Spinal cord (tissue), 9 donors: ENCODE measurements at regions not wholly inside any gene's neighbourhood (a gene's known extent, or its start where the extent isn't known, plus 50 kb on each side); places are given as distances from the start of the nearest gene placed in this dataset.

Experiments
- DNase-seq, 6 donors: peaks; one replicate each; pipeline versions ENCODE4 v3.0.0 to v3.0.0-alpha.2; 2013 to 2015; ENCODE audit warnings: low spot score in 6 of 6, low read depth in 4 of 6
- H3K27ac ChIP-seq: one replicate; pipeline ENCODE4 v1.5.1; 2013; ENCODE audit warnings: low read depth, low read length, control low read depth
- H3K27me3 ChIP-seq: one replicate; pipeline ENCODE4 v1.6.1; 2013; ENCODE audit warnings: low read length; ENCODE audit not compliant: control insufficient read depth, insufficient read depth
- H3K36me3 ChIP-seq: one replicate; pipeline ENCODE4 v1.6.1; 2013; ENCODE audit warnings: low read length; ENCODE audit not compliant: control insufficient read depth, insufficient read depth
- H3K4me1 ChIP-seq: one replicate; pipeline ENCODE4 v1.6.1; 2013; ENCODE audit warnings: low read length; ENCODE audit not compliant: control insufficient read depth, insufficient read depth
- H3K4me3 ChIP-seq: one replicate; pipeline ENCODE4 v1.5.1; 2013; ENCODE audit warnings: low read depth, low read length, control low read depth
- H3K9me3 ChIP-seq: one replicate; pipeline ENCODE4 v1.6.1; 2013; ENCODE audit warnings: low read length; ENCODE audit not compliant: control insufficient read depth, insufficient read depth
- WGBS: methylation state at CpG from one replicate; pipeline ENCODE4 v1.1.5; 2013; ENCODE audit warnings: missing lambda C conversion rate; ENCODE audit not compliant: insufficient coverage; 5-methylcytosine and 5-hydroxymethylcytosine counted together
- donor health status: healthy.

- H3K27ac ChIP-seq, result no peak overlapping the region
- H3K4me1 ChIP-seq, result no peaks in the 10 kb centered on the region
- no peak overlapping the region for H3K4me3 ChIP-seq
- H3K36me3 ChIP-seq, result no peaks in the 10 kb centered on the region
- H3K9me3 ChIP-seq, result no peaks in the 10 kb centered on the region
- no peak for DNase-seq
- WGBS, result no CpG with 5 or more reads among the region's 4 CpGs
- H3K27me3 ChIP-seq, result no peaks in the 10 kb centered on the region
These were observed 761.7 kb downstream of the DNAJB9 start for GRCh38 chr7:109331423-109331822.

- no peak for DNase-seq
- Histone ChIP-seq H3K27me3 (no peaks in the 10 kb centered on the region), H3K36me3 (no peaks in the 10 kb centered on the region), H3K4me3 (no peak overlapping the region), H3K4me1 (no peaks in the 10 kb centered on the region), H3K27ac (no peak overlapping the region), H3K9me3 (no peaks in the 10 kb centered on the region)
- WGBS, result 100% methylated on average over 1 of the region's 3 CpGs
These were observed 766.3 kb downstream of the DNAJB9 start for GRCh38 chr7:109335951-109336350.

GRCh38 chr7:109336531-109336930, 766.9 kb downstream of the DNAJB9 start:
- DNase-seq, result no peak
- Histone ChIP-seq H3K9me3 (no peaks in the 10 kb centered on the region), H3K36me3 (no peaks in the 10 kb centered on the region), H3K4me3 (no peak overlapping the region), H3K27me3 (no peaks in the 10 kb centered on the region), H3K27ac (no peak overlapping the region), H3K4me1 (no peaks in the 10 kb centered on the region)

GRCh38 chr7:109343678-109344077, 774.0 kb downstream of the DNAJB9 start:
- Histone ChIP-seq H3K4me3 (no peak overlapping the region), H3K9me3 (no peaks in the 10 kb centered on the region), H3K27me3 (no peaks in the 10 kb centered on the region), H3K27ac (no peak overlapping the region), H3K4me1 (no peaks in the 10 kb centered on the region), H3K36me3 (no peaks in the 10 kb centered on the region)
- no peak for DNase-seq
- no CpG with 5 or more reads among the region's 2 CpGs for WGBS

GRCh38 chr7:109351493-109351892, 781.8 kb downstream of the DNAJB9 start:
- Histone ChIP-seq H3K27ac (no peak overlapping the region), H3K4me1 (no peaks in the 10 kb centered on the region), H3K4me3 (no peak overlapping the region), H3K27me3 (no peaks in the 10 kb centered on the region), H3K36me3 (no peaks in the 10 kb centered on the region), H3K9me3 (no peaks in the 10 kb centered on the region)
- no peak for DNase-seq
- WGBS, result 100% methylated on average over 4 of the region's 9 CpGs

- H3K36me3 ChIP-seq, result no peaks in the 10 kb centered on the region
- H3K4me3 ChIP-seq, result no peak overlapping the region
- H3K27me3 ChIP-seq, result no peaks in the 10 kb centered on the region
- no peak for DNase-seq
- H3K9me3 ChIP-seq, result no peaks in the 10 kb centered on the region
- H3K27ac ChIP-seq, result no peak overlapping the region
- H3K4me1 ChIP-seq, result no peaks in the 10 kb centered on the region
- WGBS, result 79% methylated on average over 2 of the region's 3 CpGs
These were observed 784.3 kb downstream of the DNAJB9 start for GRCh38 chr7:109354000-109354399.

- Histone ChIP-seq H3K36me3 (no peaks in the 10 kb centered on the region), H3K4me3 (no peak overlapping the region), H3K27me3 (no peaks in the 10 kb centered on the region), H3K9me3 (no peaks in the 10 kb centered on the region), H3K27ac (no peak overlapping the region), H3K4me1 (no peaks in the 10 kb centered on the region)
- no peak for DNase-seq
- no CpG with 5 or more reads among the region's 1 CpG for WGBS
These were observed 784.9 kb downstream of the DNAJB9 start for GRCh38 chr7:109354552-109354951.

GRCh38 chr7:109375823-109376222, 806.1 kb downstream of the DNAJB9 start:
- Histone ChIP-seq H3K27me3 (no peaks in the 10 kb centered on the region), H3K36me3 (no peaks in the 10 kb centered on the region), H3K9me3 (no peaks in the 10 kb centered on the region), H3K27ac (no peak overlapping the region), H3K4me1 (no peaks in the 10 kb centered on the region), H3K4me3 (no peak overlapping the region)
- DNase-seq, result no peak

GRCh38 chr7:109376576-109376975, 806.9 kb downstream of the DNAJB9 start:
- Histone ChIP-seq H3K4me3 (no peak overlapping the region), H3K27me3 (no peaks in the 10 kb centered on the region), H3K27ac (no peak overlapping the region), H3K9me3 (no peaks in the 10 kb centered on the region), H3K4me1 (no peaks in the 10 kb centered on the region), H3K36me3 (no peaks in the 10 kb centered on the region)
- no peak for DNase-seq

- Histone ChIP-seq H3K27ac (no peak overlapping the region), H3K27me3 (no peaks in the 10 kb centered on the region), H3K9me3 (no peaks in the 10 kb centered on the region), H3K36me3 (no peaks in the 10 kb centered on the region), H3K4me1 (no peaks in the 10 kb centered on the region), H3K4me3 (no peak overlapping the region)
- WGBS, result 88% methylated on average over 2 of the region's 3 CpGs
- no peak for DNase-seq
These were observed 807.6 kb downstream of the DNAJB9 start for GRCh38 chr7:109377076-109377884.
